Tongue (tissue), 1 donor: ENCODE measurements at regions not wholly inside any gene's neighbourhood (a gene's known extent, or its start where the extent isn't known, plus 50 kb on each side); places are given as distances from the start of the nearest gene placed in this dataset.

Experiments used
- DNase-seq: peaks from one replicate; pipeline ENCODE4 v3.0.0-alpha.2; 2015

GRCh38 chr21:41631564-41632461 lies 123.9 kb upstream of the TMPRSS2 start:
- DNase-seq: peak; percentile 54

- no peak for DNase-seq
Measured at GRCh38 chr21:41630917-41631316, 123.0 kb upstream of the TMPRSS2 start.

- no peak for DNase-seq
Measured at GRCh38 chr21:41630249-41630648, 122.3 kb upstream of the TMPRSS2 start.

- no peak for DNase-seq
Measured at GRCh38 chr21:41628256-41628655, 120.3 kb upstream of the TMPRSS2 start.

GRCh38 chr21:41627428-41627827 lies 119.5 kb upstream of the TMPRSS2 start:
- no peak for DNase-seq

GRCh38 chr21:41626021-41626420 lies 118.1 kb upstream of the TMPRSS2 start:
- DNase-seq: no peak

- DNase-seq: no peak
Measured at GRCh38 chr21:41625428-41625827, 117.5 kb upstream of the TMPRSS2 start.

GRCh38 chr21:41624674-41625310 lies 116.8 kb upstream of the TMPRSS2 start:
- DNase-seq: no peak

GRCh38 chr21:41623945-41624344 lies 116.0 kb upstream of the TMPRSS2 start:
- no peak for DNase-seq

GRCh38 chr21:41622831-41623548 lies 115.0 kb upstream of the TMPRSS2 start:
- no peak for DNase-seq

- no peak for DNase-seq
Measured at GRCh38 chr21:41622201-41622600, 114.2 kb upstream of the TMPRSS2 start.

GRCh38 chr21:41621513-41621912 lies 113.6 kb upstream of the TMPRSS2 start:
- peak; percentile 89 for DNase-seq

- DNase-seq: no peak
Measured at GRCh38 chr21:41620982-41621381, 113.0 kb upstream of the TMPRSS2 start.

GRCh38 chr21:41620541-41620940 lies 112.6 kb upstream of the TMPRSS2 start:
- DNase-seq: no peak

GRCh38 chr21:41616031-41616591 lies 108.2 kb upstream of the TMPRSS2 start:
- peak; percentile 76 for DNase-seq

- peak; percentile 87 for DNase-seq
Measured at GRCh38 chr21:41615613-41616012, 107.7 kb upstream of the TMPRSS2 start.

- DNase-seq: no peak
Measured at GRCh38 chr21:41614511-41614910, 106.6 kb upstream of the TMPRSS2 start.

GRCh38 chr21:41613533-41613909 lies 105.6 kb upstream of the TMPRSS2 start:
- peak; percentile 29 for DNase-seq

- peak; percentile 95 for DNase-seq
Measured at GRCh38 chr21:41612674-41613532, 104.9 kb upstream of the TMPRSS2 start.

- DNase-seq: no peak
Measured at GRCh38 chr21:41611966-41612606, 104.1 kb upstream of the TMPRSS2 start.

GRCh38 chr21:41611441-41611840 lies 103.5 kb upstream of the TMPRSS2 start:
- DNase-seq: no peak
